Endothelial cell of umbilical vein (primary cell): ENCODE measurements at regions not wholly inside any gene's neighbourhood (a gene's known extent, or its start where the extent isn't known, plus 50 kb on each side); places are given as distances from the start of the nearest gene placed in this dataset.

Source experiments
- EZH2 ChIP-seq: IDR thresholded peaks from 2 replicates; pipeline ENCODE4 v1.6.1; 2012; ENCODE audit warnings: borderline replicate concordance, low read depth, mild to moderate bottlenecking, moderate library complexity, low read length, inconsistent platforms; ENCODE audit not compliant: severe bottlenecking
- GATA2 ChIP-seq: IDR thresholded peaks from 2 replicates; pipeline ENCODE4 v1.7.0; 2011; ENCODE audit warnings: low read depth, mild to moderate bottlenecking, moderate library complexity, mixed read lengths, low read length; ENCODE audit not compliant: insufficient read length, insufficient read depth
- MYC ChIP-seq: IDR thresholded peaks from one replicate; pipeline ENCODE4 v1.6.1; 2011; ENCODE audit warnings: mild to moderate bottlenecking, low read depth, low read length
- POLR2A ChIP-seq: IDR thresholded peaks from 2 replicates; pipeline ENCODE4 v1.6.1; 2012; ENCODE audit warnings: low read depth, mild to moderate bottlenecking, control low read depth, low read length
- POLR2AphosphoS5 ChIP-seq: IDR thresholded peaks from 2 replicates; pipeline ENCODE4 v1.6.1; 2012; ENCODE audit warnings: low read depth, mild to moderate bottlenecking, control low read depth, low read length, moderate library complexity; ENCODE audit not compliant: insufficient read depth
- TF ChIP-seq, protein P1 (sequence below), 2 donors: IDR thresholded peaks; 1 replicate in 1 of 2; 2 replicates in 1 of 2; pipeline ENCODE4 v1.5.1; 2011; ENCODE audit warnings: low read length in 2 of 2, mild to moderate bottlenecking in 2 of 2, moderate library complexity in 2 of 2, control low read depth in 1 of 2, inconsistent platforms in 1 of 2, low read depth in 1 of 2; ENCODE audit not compliant: insufficient read depth in 1 of 2; ENCODE audit errors: extremely low read depth in 1 of 2
- TF ChIP-seq, protein P2 (sequence below): IDR thresholded peaks from 2 replicates; pipeline ENCODE4 v1.6.1; 2011; ENCODE audit not compliant: insufficient read depth, insufficient read length

DNA sequence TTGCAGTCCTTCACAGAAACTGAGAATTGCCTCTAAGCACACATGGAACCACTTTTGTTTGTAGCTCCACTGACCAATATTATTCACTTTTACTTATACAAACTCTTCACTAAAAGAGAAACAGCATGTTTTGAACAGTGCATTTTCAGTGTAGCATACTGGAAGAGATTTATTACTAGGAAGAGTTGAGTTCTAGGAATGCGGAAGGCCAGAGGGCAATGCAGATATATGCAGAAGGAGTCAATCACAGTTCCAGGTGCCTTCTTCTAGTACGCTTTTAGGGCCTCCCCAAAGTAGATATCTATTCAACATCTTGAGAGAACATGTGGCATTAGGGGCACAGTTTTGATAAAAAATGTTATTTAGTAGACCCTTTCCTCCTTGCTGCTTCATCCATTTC, 1654.0 kb upstream of the ZEB2 start:
- TF ChIP-seq, protein P1, sequence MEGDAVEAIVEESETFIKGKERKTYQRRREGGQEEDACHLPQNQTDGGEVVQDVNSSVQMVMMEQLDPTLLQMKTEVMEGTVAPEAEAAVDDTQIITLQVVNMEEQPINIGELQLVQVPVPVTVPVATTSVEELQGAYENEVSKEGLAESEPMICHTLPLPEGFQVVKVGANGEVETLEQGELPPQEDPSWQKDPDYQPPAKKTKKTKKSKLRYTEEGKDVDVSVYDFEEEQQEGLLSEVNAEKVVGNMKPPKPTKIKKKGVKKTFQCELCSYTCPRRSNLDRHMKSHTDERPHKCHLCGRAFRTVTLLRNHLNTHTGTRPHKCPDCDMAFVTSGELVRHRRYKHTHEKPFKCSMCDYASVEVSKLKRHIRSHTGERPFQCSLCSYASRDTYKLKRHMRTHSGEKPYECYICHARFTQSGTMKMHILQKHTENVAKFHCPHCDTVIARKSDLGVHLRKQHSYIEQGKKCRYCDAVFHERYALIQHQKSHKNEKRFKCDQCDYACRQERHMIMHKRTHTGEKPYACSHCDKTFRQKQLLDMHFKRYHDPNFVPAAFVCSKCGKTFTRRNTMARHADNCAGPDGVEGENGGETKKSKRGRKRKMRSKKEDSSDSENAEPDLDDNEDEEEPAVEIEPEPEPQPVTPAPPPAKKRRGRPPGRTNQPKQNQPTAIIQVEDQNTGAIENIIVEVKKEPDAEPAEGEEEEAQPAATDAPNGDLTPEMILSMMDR (IDR thresholded peaks at IDR 0.05; ENCODE audit: extremely low read depth in 1 of 2, insufficient read depth in 1 of 2, low read depth in 1 of 2, low read length in 2 of 2) = no peak
- TF ChIP-seq EZH2 (no peak), POLR2A (no peak), POLR2AphosphoS5 (no peak), GATA2 (no peak), MYC (no peak)
- TF ChIP-seq, protein P2, sequence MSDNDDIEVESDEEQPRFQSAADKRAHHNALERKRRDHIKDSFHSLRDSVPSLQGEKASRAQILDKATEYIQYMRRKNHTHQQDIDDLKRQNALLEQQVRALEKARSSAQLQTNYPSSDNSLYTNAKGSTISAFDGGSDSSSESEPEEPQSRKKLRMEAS = no peak
